Upper lobe of right lung (tissue), 1 donor: ENCODE measurements at regions not wholly inside any gene's neighbourhood (a gene's known extent, or its start where the extent isn't known, plus 50 kb on each side); places are given as distances from the start of the nearest gene placed in this dataset.

Source experiments
- ATAC-seq: fragments of 200-7000 bp; cut with Tn5 transposase; one replicate; pipeline ENCODE4 v1.9.1; 2020; ENCODE audit warnings: mild to moderate bottlenecking, moderate library complexity
- DNase-seq: peaks from one replicate; pipeline ENCODE4 v3.0.0-alpha.2; 2020
- H3K27ac ChIP-seq: fragments of 200-600 bp; one replicate; pipeline ENCODE4 v1.8.0; 2022
- H3K27me3 ChIP-seq: fragments of 200-600 bp; one replicate; pipeline ENCODE4 v1.8.0; 2022; ENCODE audit warnings: mild to moderate bottlenecking
- H3K36me3 ChIP-seq: fragments of 200-600 bp; one replicate; pipeline ENCODE4 v1.8.0; 2022
- H3K4me1 ChIP-seq: fragments of 200-600 bp; one replicate; pipeline ENCODE4 v1.8.0; 2022
- H3K4me3 ChIP-seq: fragments of 200-600 bp; one replicate; pipeline ENCODE4 v1.8.0; 2022; ENCODE audit warnings: mild to moderate bottlenecking
- H3K9me3 ChIP-seq: fragments of 200-600 bp; one replicate; pipeline ENCODE4 v1.8.0; 2022
- intact Hi-C: fragments of 100-400 bp; cut with DNase I; formaldehyde crosslinking; loops from one replicate; pipeline ENCODE4 v1.11.0; 2022
- TF ChIP-seq, protein P1 (sequence below): fragments of 200-600 bp; IDR thresholded peaks from one replicate; pipeline ENCODE4 v1.8.0; 2022; ENCODE audit warnings: antibody characterized with exemption
- donor health status: DM: no; HTN: yes; CAD: no; lungs with severe emphysema.

DNA sequence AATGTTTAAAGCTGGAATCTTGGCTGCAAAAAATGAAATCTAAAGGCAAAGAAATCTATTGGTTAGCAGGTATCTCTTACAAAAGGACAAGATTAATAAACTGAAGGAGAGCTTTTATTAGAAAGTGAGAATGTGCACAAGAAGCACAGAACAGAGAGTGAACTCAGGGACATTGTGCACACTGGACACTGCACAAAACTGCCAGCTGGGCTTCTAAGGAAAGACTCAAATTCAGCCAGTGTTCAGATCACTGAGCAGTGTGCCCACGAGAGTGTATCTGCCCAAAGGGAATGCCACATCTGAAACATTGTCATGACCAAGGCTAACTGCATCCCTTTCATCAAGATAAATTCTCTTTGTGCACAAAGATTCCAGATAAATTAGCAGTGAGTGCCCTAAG lies 129.7 kb upstream of the KCNH7 start:
- Histone ChIP-seq H3K9me3 (no peaks in the 10 kb centered on the region), H3K27ac (no peak overlapping the region), H3K4me3 (no peak overlapping the region), H3K27me3 (no peaks in the 10 kb centered on the region), H3K36me3 (no peaks in the 10 kb centered on the region), H3K4me1 (no peaks in the 10 kb centered on the region)
- ATAC-seq (no peak), DNase-seq (no peak)
- intact Hi-C loops, result no loop called here
- TF ChIP-seq, protein P1, sequence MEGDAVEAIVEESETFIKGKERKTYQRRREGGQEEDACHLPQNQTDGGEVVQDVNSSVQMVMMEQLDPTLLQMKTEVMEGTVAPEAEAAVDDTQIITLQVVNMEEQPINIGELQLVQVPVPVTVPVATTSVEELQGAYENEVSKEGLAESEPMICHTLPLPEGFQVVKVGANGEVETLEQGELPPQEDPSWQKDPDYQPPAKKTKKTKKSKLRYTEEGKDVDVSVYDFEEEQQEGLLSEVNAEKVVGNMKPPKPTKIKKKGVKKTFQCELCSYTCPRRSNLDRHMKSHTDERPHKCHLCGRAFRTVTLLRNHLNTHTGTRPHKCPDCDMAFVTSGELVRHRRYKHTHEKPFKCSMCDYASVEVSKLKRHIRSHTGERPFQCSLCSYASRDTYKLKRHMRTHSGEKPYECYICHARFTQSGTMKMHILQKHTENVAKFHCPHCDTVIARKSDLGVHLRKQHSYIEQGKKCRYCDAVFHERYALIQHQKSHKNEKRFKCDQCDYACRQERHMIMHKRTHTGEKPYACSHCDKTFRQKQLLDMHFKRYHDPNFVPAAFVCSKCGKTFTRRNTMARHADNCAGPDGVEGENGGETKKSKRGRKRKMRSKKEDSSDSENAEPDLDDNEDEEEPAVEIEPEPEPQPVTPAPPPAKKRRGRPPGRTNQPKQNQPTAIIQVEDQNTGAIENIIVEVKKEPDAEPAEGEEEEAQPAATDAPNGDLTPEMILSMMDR, result no peak

- Histone ChIP-seq H3K27me3 (no peaks in the 10 kb centered on the region), H3K4me1 (no peaks in the 10 kb centered on the region), H3K27ac (no peak overlapping the region), H3K36me3 (no peaks in the 10 kb centered on the region), H3K4me3 (no peak overlapping the region), H3K9me3 (no peaks in the 10 kb centered on the region)
- ATAC-seq (no peak), DNase-seq (no peak)
- TF ChIP-seq, protein P1, result no peak
- intact Hi-C loops, result no loop called here
These were observed 129.2 kb upstream of the KCNH7 start for GRCh38 chr2:162967811-162968210.

DNA sequence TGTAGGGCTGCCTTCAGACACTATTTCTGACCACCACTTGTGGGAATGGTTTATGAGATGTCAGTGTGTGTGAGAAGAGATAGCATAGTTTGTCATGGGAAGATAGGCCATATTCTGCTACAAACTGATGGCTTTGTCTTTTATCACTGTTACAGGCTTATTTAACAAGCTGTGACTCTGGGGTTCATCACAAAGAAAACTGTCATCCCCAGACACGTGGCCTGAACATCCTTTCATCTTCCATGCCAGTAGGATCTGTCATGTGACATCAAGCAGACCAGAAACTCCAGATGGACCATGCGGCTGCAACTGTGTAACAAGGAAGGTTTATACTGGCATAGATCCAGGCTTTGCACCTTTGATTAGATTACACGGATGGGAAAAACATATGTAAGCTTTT lies 128.6 kb upstream of the KCNH7 start:
- Histone ChIP-seq H3K27me3 (no peaks in the 10 kb centered on the region), H3K36me3 (no peaks in the 10 kb centered on the region), H3K4me1 (no peaks in the 10 kb centered on the region), H3K9me3 (no peaks in the 10 kb centered on the region), H3K27ac (no peak overlapping the region), H3K4me3 (no peak overlapping the region)
- TF ChIP-seq, protein P1, result no peak
- intact Hi-C loops, result no loop called here
- DNase-seq (no peak), ATAC-seq (no peak)

GRCh38 chr2:162965191-162965590 lies 126.6 kb upstream of the KCNH7 start:
- TF ChIP-seq, protein P1, result no peak
- DNase-seq, result no peak
- ATAC-seq, result no peak
- no peak overlapping the region for H3K27ac ChIP-seq
- H3K4me3 ChIP-seq, result no peak overlapping the region
- intact Hi-C loops, result no loop called here
- H3K27me3 ChIP-seq, result no peaks in the 10 kb centered on the region
- H3K9me3 ChIP-seq, result no peaks in the 10 kb centered on the region
- H3K36me3 ChIP-seq, result no peaks in the 10 kb centered on the region
- H3K4me1 ChIP-seq, result no peaks in the 10 kb centered on the region

DNA sequence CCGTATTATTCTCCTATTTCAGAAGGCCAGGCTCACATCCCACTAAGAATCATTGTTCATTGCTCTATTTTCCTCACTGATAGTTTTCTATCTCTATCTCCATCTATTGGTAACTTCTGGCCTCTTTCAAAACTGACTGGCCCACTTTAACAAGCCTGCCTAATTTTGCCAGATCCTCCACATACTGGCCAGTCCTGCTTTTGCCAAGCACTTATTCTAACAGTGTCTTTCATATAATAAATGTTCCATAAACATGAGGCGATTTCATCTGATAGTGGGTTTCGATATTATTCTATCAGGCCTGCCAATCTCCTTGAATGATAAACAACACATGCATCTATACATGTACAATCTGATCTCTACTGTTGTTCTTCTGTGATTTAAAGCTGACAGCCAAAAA lies 125.9 kb upstream of the KCNH7 start:
- intact Hi-C loops, result no loop called here
- H3K4me3 ChIP-seq, result no peak overlapping the region
- H3K27me3 ChIP-seq, result no peaks in the 10 kb centered on the region
- ATAC-seq (no peak), DNase-seq (no peak)
- H3K27ac ChIP-seq, result no peak overlapping the region
- TF ChIP-seq, protein P1, result no peak
- H3K4me1 ChIP-seq, result no peaks in the 10 kb centered on the region
- no peaks in the 10 kb centered on the region for H3K36me3 ChIP-seq
- H3K9me3 ChIP-seq, result no peaks in the 10 kb centered on the region

GRCh38 chr2:162963156-162963555 lies 124.6 kb upstream of the KCNH7 start:
- DNase-seq (no peak), ATAC-seq (no peak)
- Histone ChIP-seq H3K9me3 (no peaks in the 10 kb centered on the region), H3K36me3 (no peaks in the 10 kb centered on the region), H3K27me3 (no peaks in the 10 kb centered on the region), H3K27ac (no peak overlapping the region), H3K4me3 (no peak overlapping the region), H3K4me1 (no peaks in the 10 kb centered on the region)
- intact Hi-C loops, result no loop called here
- TF ChIP-seq, protein P1, result no peak
